ENCODE measurements at regions not wholly inside any gene's neighbourhood (a gene's known extent, or its start where the extent isn't known, plus 50 kb on each side); places are given as distances from the start of the nearest gene placed in this dataset.

GRCh38 chr13:103876571-103876970 lies 810.4 kb upstream of the SLC10A2 start:
- TF ChIP-seq CTCF (IDR thresholded peaks at IDR 0.05; ENCODE audit: control insufficient read depth, insufficient read depth, low read depth, low read length, missing control alignments), result no peak
- H3K4me3 ChIP-seq (ENCODE audit: control insufficient read depth, low read depth, low read length), result no peak overlapping the region
- peak; percentile 3 for DNase-seq (ENCODE audit: low read depth)

GRCh38 chr13:103873725-103874124 lies 807.5 kb upstream of the SLC10A2 start:
- DNase-seq (ENCODE audit: low read depth), result no peak
- no peak overlapping the region for H3K4me3 ChIP-seq (ENCODE audit: control insufficient read depth, low read depth, low read length)
- TF ChIP-seq CTCF (IDR thresholded peaks at IDR 0.05; ENCODE audit: control insufficient read depth, insufficient read depth, low read depth, low read length, missing control alignments), result no peak

- H3K4me3 ChIP-seq (ENCODE audit: control insufficient read depth, low read depth, low read length), result no peak overlapping the region
- no peak for TF ChIP-seq CTCF (IDR thresholded peaks at IDR 0.05; ENCODE audit: control insufficient read depth, insufficient read depth, low read depth, low read length, missing control alignments)
- DNase-seq (ENCODE audit: low read depth), result no peak
These were observed 799.8 kb upstream of the SLC10A2 start for GRCh38 chr13:103866048-103866447.

- DNase-seq (ENCODE audit: low read depth), result no peak
- TF ChIP-seq CTCF (IDR thresholded peaks at IDR 0.05; ENCODE audit: control insufficient read depth, insufficient read depth, low read depth, low read length, missing control alignments), result no peak
- H3K4me3 ChIP-seq (ENCODE audit: control insufficient read depth, low read depth, low read length), result no peak overlapping the region
These were observed 796.3 kb upstream of the SLC10A2 start for GRCh38 chr13:103862525-103862924.

GRCh38 chr13:103859952-103860351 lies 793.7 kb upstream of the SLC10A2 start:
- DNase-seq (ENCODE audit: low read depth), result no peak
- TF ChIP-seq CTCF (IDR thresholded peaks at IDR 0.05; ENCODE audit: control insufficient read depth, insufficient read depth, low read depth, low read length, missing control alignments), result no peak
- no peak overlapping the region for H3K4me3 ChIP-seq (ENCODE audit: control insufficient read depth, low read depth, low read length)

GRCh38 chr13:103852036-103852435 lies 785.8 kb upstream of the SLC10A2 start:
- no peak for TF ChIP-seq CTCF (IDR thresholded peaks at IDR 0.05; ENCODE audit: control insufficient read depth, insufficient read depth, low read depth, low read length, missing control alignments)
- no peak for DNase-seq (ENCODE audit: low read depth)
- H3K4me3 ChIP-seq (ENCODE audit: control insufficient read depth, low read depth, low read length), result no peak overlapping the region

GRCh38 chr13:103844471-103844870 lies 778.3 kb upstream of the SLC10A2 start:
- DNase-seq (ENCODE audit: low read depth), result no peak
- no peak overlapping the region for H3K4me3 ChIP-seq (ENCODE audit: control insufficient read depth, low read depth, low read length)
- no peak for TF ChIP-seq CTCF (IDR thresholded peaks at IDR 0.05; ENCODE audit: control insufficient read depth, insufficient read depth, low read depth, low read length, missing control alignments)

Data from AG09309 (cell line).